ENCODE measurements at regions not wholly inside any gene's neighbourhood (a gene's known extent, or its start where the extent isn't known, plus 50 kb on each side); places are given as distances from the start of the nearest gene placed in this dataset.

GRCh38 chr16:86356804-86357203, 153.5 kb upstream of the FOXF1 start:
- TF ChIP-seq CTCF (IDR thresholded peaks at IDR 0.05): no peak
- Histone ChIP-seq H3K27ac (no peak overlapping the region), H3K36me3 (no peaks in the 10 kb centered on the region), H3K9me3 (no peaks in the 10 kb centered on the region), H3K4me1 (ENCODE audit: control insufficient read depth in 1 of 2, low read depth in 2 of 2) (no peaks in the 10 kb centered on the region), H3K4me3 (no peak overlapping the region), H3K27me3 (replicated peaks; ENCODE audit: insufficient read depth) (peaks cover 4% of the 10 kb centered on the region)
- DNase-seq (ENCODE audit: low spot score) (no peak), ATAC-seq (ENCODE audit: insufficient number of reproducible peaks, low FRiP score, low read depth) (no peak)

DNA sequence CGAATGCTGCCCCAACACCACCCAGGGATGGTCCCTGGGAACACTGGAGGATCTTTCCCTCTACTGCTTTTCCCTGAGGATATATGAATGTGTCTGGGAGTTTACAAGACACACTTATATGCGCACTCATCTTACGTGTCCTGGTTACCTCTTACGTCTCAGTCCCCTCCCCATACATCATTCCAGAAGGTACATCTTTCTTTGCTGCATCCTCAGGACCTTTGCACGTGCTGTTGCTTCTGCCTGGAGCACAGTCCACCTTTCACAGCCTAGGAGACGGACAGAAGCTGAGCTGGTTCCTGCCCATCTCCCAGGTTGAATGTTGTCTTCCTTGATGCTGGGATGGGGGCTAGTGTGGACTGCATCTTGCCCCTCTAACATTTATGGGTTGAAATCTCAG, 153.0 kb upstream of the FOXF1 start:
- DNase-seq (ENCODE audit: low spot score) (no peak), ATAC-seq (ENCODE audit: insufficient number of reproducible peaks, low FRiP score, low read depth) (no peak)
- no peaks in the 10 kb centered on the region for H3K36me3 ChIP-seq
- H3K27me3 ChIP-seq (replicated peaks; ENCODE audit: insufficient read depth): peaks cover 4% of the 10 kb centered on the region
- H3K4me1 ChIP-seq (ENCODE audit: control insufficient read depth in 1 of 2, low read depth in 2 of 2): no peaks in the 10 kb centered on the region
- H3K4me3 ChIP-seq: no peak overlapping the region
- no peaks in the 10 kb centered on the region for H3K9me3 ChIP-seq
- no peak overlapping the region for H3K27ac ChIP-seq
- TF ChIP-seq CTCF (IDR thresholded peaks at IDR 0.05): no peak

GRCh38 chr16:86357950-86358349, 152.4 kb upstream of the FOXF1 start:
- H3K9me3 ChIP-seq: no peaks in the 10 kb centered on the region
- DNase-seq (ENCODE audit: low spot score) (no peak), ATAC-seq (ENCODE audit: insufficient number of reproducible peaks, low FRiP score, low read depth) (no peak)
- no peak overlapping the region for H3K27ac ChIP-seq
- H3K4me3 ChIP-seq: no peak overlapping the region
- H3K36me3 ChIP-seq: no peaks in the 10 kb centered on the region
- H3K27me3 ChIP-seq (replicated peaks; ENCODE audit: insufficient read depth): peaks cover 4% of the 10 kb centered on the region
- H3K4me1 ChIP-seq (ENCODE audit: control insufficient read depth in 1 of 2, low read depth in 2 of 2): no peaks in the 10 kb centered on the region
- TF ChIP-seq CTCF (IDR thresholded peaks at IDR 0.05): no peak

DNA sequence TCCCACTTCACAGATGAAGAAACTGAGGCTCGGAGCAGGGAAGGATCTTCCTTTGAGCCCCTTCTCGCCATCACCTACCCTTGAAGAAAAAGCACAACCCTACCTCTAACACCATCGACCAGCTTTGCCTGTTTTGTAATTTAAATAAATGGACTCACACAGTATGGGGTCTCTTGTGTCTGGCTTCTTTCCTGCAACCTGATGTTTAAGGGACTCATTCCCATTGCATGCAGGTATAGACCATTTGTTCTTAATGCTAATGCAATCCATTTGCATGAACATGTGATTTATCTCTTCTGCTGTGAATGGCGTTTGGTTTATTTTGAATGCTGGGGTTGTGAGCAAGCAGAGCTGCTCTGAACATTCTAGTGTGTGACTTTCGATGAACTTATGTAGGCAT, 150.8 kb upstream of the FOXF1 start:
- no peak for TF ChIP-seq CTCF (IDR thresholded peaks at IDR 0.05)
- no peak for ATAC-seq (ENCODE audit: insufficient number of reproducible peaks, low FRiP score, low read depth)
- no peak overlapping the region for H3K27ac ChIP-seq
- H3K36me3 ChIP-seq: no peaks in the 10 kb centered on the region
- no peaks in the 10 kb centered on the region for H3K9me3 ChIP-seq
- H3K4me3 ChIP-seq: no peak overlapping the region
- peaks cover 4% of the 10 kb centered on the region for H3K27me3 ChIP-seq (replicated peaks; ENCODE audit: insufficient read depth)
- H3K4me1 ChIP-seq (ENCODE audit: control insufficient read depth in 1 of 2, low read depth in 2 of 2): peaks cover 0 to 7% of the 10 kb centered on the region in 2 donors
- DNase-seq (ENCODE audit: low spot score): no peak

DNA sequence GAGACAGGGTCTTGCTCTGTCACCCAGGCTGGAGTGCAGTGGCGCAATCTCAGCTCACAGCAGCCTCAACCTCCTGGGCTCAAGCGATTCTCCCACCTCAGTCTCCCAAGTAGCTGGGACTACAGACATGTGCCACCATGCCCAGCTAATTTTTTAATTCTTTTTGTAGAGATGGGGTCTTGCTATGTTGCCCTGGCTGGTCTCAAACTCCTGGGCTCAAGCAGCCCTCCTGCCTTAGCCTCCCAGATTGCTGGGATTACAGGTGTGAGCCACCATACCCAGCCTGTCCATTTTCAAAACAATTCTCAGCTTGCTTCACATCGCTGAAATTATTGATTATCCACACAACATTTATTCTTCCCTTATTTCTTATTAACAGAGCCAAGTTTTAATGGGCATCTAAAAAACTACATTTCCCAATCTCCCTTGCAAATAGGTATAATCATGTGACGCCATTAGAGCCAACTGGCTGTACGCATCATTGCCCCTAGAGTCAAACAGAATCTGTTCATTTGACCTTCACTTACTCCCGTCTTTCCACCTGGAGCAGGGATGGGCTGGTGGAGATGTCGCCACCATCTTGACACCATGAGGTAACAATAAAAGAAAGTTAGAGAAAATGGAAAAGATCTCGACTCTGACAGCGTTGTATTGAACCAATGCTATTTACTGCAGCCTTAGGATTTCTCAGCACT, 148.0 kb upstream of the FOXF1 start:
- Histone ChIP-seq H3K4me3 (no peak overlapping the region), H3K9me3 (no peaks in the 10 kb centered on the region), H3K27ac (no peak overlapping the region), H3K4me1 (ENCODE audit: control insufficient read depth in 1 of 2, low read depth in 2 of 2) (peaks cover 0 to 7% of the 10 kb centered on the region in 2 donors), H3K27me3 (replicated peaks; ENCODE audit: insufficient read depth) (no peaks in the 10 kb centered on the region), H3K36me3 (no peaks in the 10 kb centered on the region)
- no peak for TF ChIP-seq CTCF (IDR thresholded peaks at IDR 0.05)
- DNase-seq (ENCODE audit: low spot score) (no peak), ATAC-seq (ENCODE audit: insufficient number of reproducible peaks, low FRiP score, low read depth) (no peak)
